ENCODE measurements at regions not wholly inside any gene's neighbourhood (a gene's known extent, or its start where the extent isn't known, plus 50 kb on each side); places are given as distances from the start of the nearest gene placed in this dataset.
"Not testable (repeated sequence)": the region's sequence is repeated elsewhere in the genome, so short reads cannot be mapped to it uniquely, and the experiment has no call there.

DNA sequence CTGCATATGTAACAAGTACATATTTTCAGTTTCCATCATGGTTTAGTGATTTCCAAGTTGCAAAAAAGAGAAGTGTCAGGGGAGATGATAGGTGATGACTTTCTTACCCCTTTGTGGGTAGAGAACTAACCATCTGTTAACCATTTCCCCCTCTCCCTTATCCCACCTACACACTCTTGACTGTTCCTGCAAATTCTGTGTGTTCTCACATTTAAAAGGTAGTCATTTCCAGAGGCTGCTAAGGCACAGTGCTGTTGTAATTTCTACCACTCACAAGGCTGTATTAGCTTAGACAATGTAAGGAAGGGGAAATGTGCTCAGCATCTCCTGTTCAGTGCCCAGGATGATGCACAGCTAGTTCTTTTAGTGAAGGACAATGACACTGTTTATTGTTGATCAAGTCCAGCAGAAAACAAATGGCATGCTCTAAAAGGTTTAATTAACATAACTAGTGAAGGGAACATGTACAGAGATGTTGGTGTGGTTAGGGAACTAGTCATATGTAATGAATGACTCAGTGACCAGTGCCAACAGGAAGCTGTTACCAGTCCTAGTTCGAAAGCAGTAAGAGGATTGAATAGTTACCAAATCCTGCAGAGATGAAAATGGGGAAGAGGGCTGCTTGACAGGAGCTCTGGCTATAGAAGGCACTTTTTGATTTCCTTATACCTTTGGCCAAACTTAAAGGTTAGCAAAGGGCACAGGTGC lies 165.1 kb downstream of the PLK2 start:
- H3K36me3 ChIP-seq (ENCODE audit: control insufficient read depth, insufficient read depth, low read length): no peaks in the 10 kb centered on the region
- TF ChIP-seq, protein P1, sequence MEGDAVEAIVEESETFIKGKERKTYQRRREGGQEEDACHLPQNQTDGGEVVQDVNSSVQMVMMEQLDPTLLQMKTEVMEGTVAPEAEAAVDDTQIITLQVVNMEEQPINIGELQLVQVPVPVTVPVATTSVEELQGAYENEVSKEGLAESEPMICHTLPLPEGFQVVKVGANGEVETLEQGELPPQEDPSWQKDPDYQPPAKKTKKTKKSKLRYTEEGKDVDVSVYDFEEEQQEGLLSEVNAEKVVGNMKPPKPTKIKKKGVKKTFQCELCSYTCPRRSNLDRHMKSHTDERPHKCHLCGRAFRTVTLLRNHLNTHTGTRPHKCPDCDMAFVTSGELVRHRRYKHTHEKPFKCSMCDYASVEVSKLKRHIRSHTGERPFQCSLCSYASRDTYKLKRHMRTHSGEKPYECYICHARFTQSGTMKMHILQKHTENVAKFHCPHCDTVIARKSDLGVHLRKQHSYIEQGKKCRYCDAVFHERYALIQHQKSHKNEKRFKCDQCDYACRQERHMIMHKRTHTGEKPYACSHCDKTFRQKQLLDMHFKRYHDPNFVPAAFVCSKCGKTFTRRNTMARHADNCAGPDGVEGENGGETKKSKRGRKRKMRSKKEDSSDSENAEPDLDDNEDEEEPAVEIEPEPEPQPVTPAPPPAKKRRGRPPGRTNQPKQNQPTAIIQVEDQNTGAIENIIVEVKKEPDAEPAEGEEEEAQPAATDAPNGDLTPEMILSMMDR (IDR thresholded peaks at IDR 0.05; ENCODE audit: insufficient read depth, low read length, poor library complexity, severe bottlenecking): no peak
- no peak overlapping the region for H3K4me3 ChIP-seq (ENCODE audit: low read depth, low read length)
- DNase-seq (ENCODE audit: low read depth): no peak
- H3K27me3 ChIP-seq (ENCODE audit: control insufficient read depth, insufficient read depth, low read length): no peaks in the 10 kb centered on the region

DNA sequence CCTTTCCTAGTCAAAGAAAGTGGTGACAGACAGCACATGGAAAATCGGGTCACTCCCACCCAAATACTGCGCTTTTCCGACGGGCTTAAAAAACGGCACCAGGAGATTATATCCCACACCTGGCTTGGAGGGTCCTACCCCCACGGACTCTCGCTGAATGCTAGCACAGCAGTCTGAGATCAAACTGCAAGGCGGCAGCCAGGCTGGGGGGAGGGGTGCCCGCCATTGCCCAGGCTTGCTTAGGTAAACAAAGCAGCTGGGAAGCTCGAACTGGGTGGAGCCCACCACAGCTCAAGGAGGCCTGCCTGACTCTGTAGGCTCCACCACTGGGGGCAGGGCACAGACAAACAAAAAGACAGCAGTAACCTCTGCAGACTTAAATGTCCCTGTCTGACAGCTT lies 171.6 kb downstream of the PLK2 start:
- H3K36me3 ChIP-seq (ENCODE audit: control insufficient read depth, insufficient read depth, low read length); H3K4me3 ChIP-seq (ENCODE audit: low read depth, low read length); DNase-seq (ENCODE audit: low read depth); H3K27me3 ChIP-seq (ENCODE audit: control insufficient read depth, insufficient read depth, low read length): not testable (repeated sequence)

DNA sequence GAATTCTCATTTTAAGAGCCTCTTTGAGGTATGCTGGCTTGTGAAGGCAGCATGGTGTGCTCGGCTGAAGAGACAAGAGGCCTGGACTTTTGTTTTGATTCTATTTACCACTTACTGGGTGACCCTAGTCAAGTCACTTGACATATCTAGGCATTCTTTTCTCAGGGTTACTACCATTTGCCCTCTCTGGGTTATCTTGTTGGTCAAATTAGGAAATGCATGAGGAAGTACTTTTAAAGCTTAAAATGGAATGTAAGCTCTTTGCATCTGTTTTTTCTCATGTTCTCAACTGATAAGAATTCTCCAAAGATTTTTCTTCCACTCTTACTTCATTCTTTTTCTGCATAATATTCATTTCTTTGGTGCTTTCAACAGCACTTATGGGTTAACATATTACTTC lies 173.1 kb downstream of the PLK2 start:
- TF ChIP-seq, protein P1 (IDR thresholded peaks at IDR 0.05; ENCODE audit: insufficient read depth, low read length, poor library complexity, severe bottlenecking): no peak
- no peaks in the 10 kb centered on the region for H3K36me3 ChIP-seq (ENCODE audit: control insufficient read depth, insufficient read depth, low read length)
- H3K4me3 ChIP-seq (ENCODE audit: low read depth, low read length): no peak overlapping the region
- no peaks in the 10 kb centered on the region for H3K27me3 ChIP-seq (ENCODE audit: control insufficient read depth, insufficient read depth, low read length)
- DNase-seq (ENCODE audit: low read depth): no peak

DNA sequence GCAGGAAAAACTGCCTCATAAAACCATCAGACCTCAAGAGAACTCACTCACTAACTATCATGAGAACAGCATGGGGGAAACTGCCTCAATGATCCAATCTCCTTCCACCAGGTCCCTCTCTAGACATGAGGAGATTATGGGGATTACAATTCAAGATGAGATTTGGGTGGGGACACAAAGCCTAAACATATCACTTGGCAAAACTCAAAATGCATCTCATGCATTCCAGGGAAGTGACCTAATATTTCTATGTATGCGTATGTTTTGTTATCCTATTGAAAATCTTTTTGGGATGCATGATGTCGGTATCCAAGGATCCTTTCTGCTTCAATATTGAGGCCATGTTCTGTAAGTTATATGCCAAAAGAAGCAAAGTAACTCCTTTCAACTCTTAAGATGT lies 174.0 kb downstream of the PLK2 start:
- Histone ChIP-seq H3K27me3 (ENCODE audit: control insufficient read depth, insufficient read depth, low read length) (no peaks in the 10 kb centered on the region), H3K4me3 (ENCODE audit: low read depth, low read length) (no peak overlapping the region), H3K36me3 (ENCODE audit: control insufficient read depth, insufficient read depth, low read length) (no peaks in the 10 kb centered on the region)
- DNase-seq (ENCODE audit: low read depth): no peak
- TF ChIP-seq, protein P1 (IDR thresholded peaks at IDR 0.05; ENCODE audit: insufficient read depth, low read length, poor library complexity, severe bottlenecking): no peak

DNA sequence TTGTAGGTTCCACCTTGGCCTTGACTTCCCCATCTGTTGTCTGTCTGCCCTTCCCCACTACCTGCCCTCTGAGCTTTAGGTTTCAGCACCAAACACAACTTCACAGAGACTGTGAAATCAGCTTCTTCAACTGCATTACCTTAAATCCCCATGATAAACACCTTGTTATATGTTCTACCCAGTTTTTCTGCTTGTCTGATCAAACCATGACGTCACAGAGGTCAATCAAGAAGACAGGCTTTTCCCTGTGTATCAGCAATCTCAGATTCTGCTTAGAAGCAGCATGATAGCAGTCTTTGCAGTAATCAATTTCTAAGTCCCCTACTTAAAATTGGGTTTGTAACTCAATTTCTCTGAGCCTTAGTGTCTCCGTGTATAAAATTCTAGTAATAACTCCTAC lies 175.0 kb downstream of the PLK2 start:
- no peak for DNase-seq (ENCODE audit: low read depth)
- Histone ChIP-seq H3K4me3 (ENCODE audit: low read depth, low read length) (no peak overlapping the region), H3K27me3 (ENCODE audit: control insufficient read depth, insufficient read depth, low read length) (no peaks in the 10 kb centered on the region), H3K36me3 (ENCODE audit: control insufficient read depth, insufficient read depth, low read length) (no peaks in the 10 kb centered on the region)
- TF ChIP-seq, protein P1 (IDR thresholded peaks at IDR 0.05; ENCODE audit: insufficient read depth, low read length, poor library complexity, severe bottlenecking): no peak

DNA sequence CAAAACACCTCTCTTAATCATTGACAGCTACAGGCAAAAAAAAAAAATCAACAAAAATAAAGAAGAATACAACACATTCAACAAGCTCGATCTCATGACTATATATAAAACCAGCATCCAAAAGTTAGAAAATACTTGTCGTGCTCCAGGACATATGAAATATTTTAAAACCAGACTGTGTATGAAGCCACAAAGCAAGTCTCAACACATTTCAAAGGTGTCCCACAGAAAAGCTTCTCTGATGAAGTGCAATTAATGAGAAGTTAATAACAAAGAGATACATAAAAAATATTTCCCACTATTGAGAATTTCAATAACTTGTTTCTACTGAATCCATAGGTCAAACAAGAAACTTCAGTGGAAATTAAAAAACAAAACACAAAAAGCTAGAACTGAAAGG lies 178.7 kb downstream of the PLK2 start:
- no peak for DNase-seq (ENCODE audit: low read depth)
- Histone ChIP-seq H3K4me3 (ENCODE audit: low read depth, low read length) (no peak overlapping the region), H3K27me3 (ENCODE audit: control insufficient read depth, insufficient read depth, low read length) (no peaks in the 10 kb centered on the region), H3K36me3 (ENCODE audit: control insufficient read depth, insufficient read depth, low read length) (no peaks in the 10 kb centered on the region)
- TF ChIP-seq, protein P1 (IDR thresholded peaks at IDR 0.05; ENCODE audit: insufficient read depth, low read length, poor library complexity, severe bottlenecking): no peak
